Ovary (tissue), 3 donors: ENCODE measurements at regions not wholly inside any gene's neighbourhood (a gene's known extent, or its start where the extent isn't known, plus 50 kb on each side); places are given as distances from the start of the nearest gene placed in this dataset.

ENCODE experiments used
- EP300 ChIP-seq: sonication (generic); formaldehyde crosslinking; IDR thresholded peaks from one replicate; pipeline ENCODE4 v1.6.1; 2017; ENCODE audit warnings: antibody characterized with exemption
- POLR2A ChIP-seq: fragments of 450-650 bp; IDR thresholded peaks from one replicate; pipeline ENCODE4 v1.6.1; 2017; ENCODE audit warnings: antibody characterized with exemption, mild to moderate bottlenecking, moderate library complexity
- TF ChIP-seq, protein P1 (sequence below), 3 donors: fragments of 450-650 bp in 2 of 3; fragments of 200-600 bp in 1 of 3; IDR thresholded peaks; one replicate each; pipeline versions ENCODE4 v1.5.1 to v1.8.0; 2016 to 2022; ENCODE audit warnings: antibody characterized with exemption in 3 of 3, mild to moderate bottlenecking in 1 of 3
- donor health status: DM: no; HTN: no; CAD: no.

DNA sequence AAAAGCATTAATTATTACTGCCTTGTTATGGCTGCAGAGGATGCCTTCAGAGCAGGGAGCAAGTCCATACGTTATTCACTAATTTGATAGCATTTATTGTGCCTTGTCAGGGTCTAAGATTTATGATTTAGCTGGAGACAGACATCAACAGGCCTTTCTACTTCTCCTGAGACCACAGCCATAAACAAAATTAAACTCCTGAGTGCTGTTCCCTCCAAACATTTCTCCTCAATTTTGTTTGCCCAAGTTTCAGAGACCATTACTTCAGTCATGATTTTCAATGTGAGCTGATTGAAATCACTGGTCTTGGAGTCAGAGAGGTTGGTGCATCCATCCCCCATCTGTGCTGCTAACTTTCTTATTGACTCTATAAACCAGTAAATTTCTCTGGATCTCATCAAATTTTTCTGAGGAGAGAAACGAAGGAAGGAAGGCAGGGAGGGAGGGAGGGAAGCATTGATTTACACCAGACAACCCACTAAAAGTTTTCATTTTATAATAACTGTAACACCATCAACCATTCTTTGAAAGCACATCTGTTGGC, 423.6 kb upstream of the CDH11 start:
- TF ChIP-seq, protein P1, sequence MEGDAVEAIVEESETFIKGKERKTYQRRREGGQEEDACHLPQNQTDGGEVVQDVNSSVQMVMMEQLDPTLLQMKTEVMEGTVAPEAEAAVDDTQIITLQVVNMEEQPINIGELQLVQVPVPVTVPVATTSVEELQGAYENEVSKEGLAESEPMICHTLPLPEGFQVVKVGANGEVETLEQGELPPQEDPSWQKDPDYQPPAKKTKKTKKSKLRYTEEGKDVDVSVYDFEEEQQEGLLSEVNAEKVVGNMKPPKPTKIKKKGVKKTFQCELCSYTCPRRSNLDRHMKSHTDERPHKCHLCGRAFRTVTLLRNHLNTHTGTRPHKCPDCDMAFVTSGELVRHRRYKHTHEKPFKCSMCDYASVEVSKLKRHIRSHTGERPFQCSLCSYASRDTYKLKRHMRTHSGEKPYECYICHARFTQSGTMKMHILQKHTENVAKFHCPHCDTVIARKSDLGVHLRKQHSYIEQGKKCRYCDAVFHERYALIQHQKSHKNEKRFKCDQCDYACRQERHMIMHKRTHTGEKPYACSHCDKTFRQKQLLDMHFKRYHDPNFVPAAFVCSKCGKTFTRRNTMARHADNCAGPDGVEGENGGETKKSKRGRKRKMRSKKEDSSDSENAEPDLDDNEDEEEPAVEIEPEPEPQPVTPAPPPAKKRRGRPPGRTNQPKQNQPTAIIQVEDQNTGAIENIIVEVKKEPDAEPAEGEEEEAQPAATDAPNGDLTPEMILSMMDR (IDR thresholded peaks at IDR 0.05): no peak
- TF ChIP-seq EP300 (no peak), POLR2A (no peak)
